ENCODE measurements at regions not wholly inside any gene's neighbourhood (a gene's known extent, or its start where the extent isn't known, plus 50 kb on each side); places are given as distances from the start of the nearest gene placed in this dataset.
A peak's percentile ranks its signal among the peaks of the same experiment; 100 is the strongest.

DNA sequence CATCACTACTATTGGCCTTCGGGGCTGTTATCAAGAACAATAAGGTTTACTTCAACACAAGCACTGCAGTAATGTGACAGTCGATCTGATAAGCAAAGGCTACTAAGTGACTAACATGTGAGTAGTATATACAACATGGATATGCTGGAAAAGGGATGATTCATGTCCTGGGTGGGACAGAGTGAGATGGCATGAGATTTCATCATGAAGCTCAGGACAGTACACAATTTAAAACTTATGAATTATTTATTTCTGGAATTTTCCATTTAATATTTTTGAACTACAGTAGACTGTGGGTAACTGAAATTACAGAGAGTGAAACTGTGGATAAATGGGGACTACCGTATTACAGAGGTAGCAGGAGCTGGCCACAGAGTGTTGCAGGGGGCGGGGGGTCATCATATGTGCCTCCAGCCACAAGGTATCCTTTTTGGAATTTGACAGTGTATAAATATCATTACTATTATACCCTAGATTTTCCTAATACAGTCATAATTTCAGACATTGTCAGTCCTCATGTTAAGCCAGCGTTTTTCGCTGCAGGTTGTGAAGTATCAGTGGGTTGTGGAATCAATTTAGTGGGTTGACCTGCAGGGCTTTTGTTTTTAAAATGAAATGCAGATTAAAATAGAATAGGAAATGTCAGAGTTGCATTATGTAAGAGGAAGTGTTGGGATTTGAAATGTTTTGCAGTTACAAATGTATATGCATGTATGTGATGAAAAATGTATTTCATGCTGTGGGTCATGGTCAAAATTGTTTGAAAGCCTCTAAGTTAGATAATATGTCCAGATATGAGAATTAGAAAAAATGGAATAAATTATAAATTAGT is 148.0 kb upstream of the NUDT4 start:
- H3K4me3 ChIP-seq (ENCODE audit: low read depth, low read length): no peak overlapping the region
- no peaks in the 10 kb centered on the region for H3K27me3 ChIP-seq (ENCODE audit: control insufficient read depth, insufficient read depth, low read length)
- DNase-seq (ENCODE audit: low read depth): peak; percentile 63
- TF ChIP-seq, protein P1, sequence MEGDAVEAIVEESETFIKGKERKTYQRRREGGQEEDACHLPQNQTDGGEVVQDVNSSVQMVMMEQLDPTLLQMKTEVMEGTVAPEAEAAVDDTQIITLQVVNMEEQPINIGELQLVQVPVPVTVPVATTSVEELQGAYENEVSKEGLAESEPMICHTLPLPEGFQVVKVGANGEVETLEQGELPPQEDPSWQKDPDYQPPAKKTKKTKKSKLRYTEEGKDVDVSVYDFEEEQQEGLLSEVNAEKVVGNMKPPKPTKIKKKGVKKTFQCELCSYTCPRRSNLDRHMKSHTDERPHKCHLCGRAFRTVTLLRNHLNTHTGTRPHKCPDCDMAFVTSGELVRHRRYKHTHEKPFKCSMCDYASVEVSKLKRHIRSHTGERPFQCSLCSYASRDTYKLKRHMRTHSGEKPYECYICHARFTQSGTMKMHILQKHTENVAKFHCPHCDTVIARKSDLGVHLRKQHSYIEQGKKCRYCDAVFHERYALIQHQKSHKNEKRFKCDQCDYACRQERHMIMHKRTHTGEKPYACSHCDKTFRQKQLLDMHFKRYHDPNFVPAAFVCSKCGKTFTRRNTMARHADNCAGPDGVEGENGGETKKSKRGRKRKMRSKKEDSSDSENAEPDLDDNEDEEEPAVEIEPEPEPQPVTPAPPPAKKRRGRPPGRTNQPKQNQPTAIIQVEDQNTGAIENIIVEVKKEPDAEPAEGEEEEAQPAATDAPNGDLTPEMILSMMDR (IDR thresholded peaks at IDR 0.05; ENCODE audit: insufficient read depth, low read length, poor library complexity, severe bottlenecking): no peak
- H3K36me3 ChIP-seq (ENCODE audit: control insufficient read depth, insufficient read depth, low read length): no peaks in the 10 kb centered on the region

DNA sequence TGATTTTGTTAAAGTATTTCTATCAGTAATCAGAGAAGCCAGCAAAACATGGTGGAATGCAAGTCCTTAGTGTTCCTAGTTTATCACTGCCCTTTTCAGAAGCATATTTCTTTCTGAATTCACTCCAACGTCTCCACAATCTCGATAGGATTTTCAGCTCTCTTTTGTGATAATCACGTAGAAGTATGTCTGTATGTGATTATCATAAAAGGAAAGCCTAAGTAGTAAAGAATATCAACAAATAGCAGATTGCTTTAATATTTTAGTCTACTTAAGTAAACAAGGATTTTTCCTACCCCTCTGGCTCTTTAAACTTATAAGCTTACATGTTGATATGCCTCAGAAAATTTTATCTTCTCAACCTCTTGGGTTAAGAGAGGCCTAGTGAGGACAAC is 147.4 kb upstream of the NUDT4 start:
- H3K36me3 ChIP-seq (ENCODE audit: control insufficient read depth, insufficient read depth, low read length): no peaks in the 10 kb centered on the region
- TF ChIP-seq, protein P1 (IDR thresholded peaks at IDR 0.05; ENCODE audit: insufficient read depth, low read length, poor library complexity, severe bottlenecking): no peak
- no peaks in the 10 kb centered on the region for H3K27me3 ChIP-seq (ENCODE audit: control insufficient read depth, insufficient read depth, low read length)
- no peak overlapping the region for H3K4me3 ChIP-seq (ENCODE audit: low read depth, low read length)
- no peak for DNase-seq (ENCODE audit: low read depth)

DNA sequence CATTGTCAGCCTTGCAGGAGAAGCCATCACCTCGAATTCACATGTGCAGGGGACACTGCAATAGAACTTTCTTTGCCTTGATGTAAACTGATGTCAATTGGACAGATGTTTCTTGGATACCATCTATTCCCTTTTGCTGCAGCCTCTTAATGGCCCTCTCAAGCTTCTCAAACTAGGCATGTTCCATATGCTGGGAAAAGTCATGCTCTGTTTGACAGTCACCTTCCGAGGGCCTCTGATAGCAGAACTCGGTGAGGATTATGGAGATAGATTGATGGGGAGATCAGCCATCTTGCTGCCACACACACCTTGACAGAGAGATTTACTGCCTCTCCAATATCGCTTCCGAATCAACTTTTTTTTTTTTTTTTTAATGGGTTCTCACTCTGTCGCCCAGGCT is 145.8 kb upstream of the NUDT4 start:
- Histone ChIP-seq H3K4me3 (ENCODE audit: low read depth, low read length) (no peak overlapping the region), H3K36me3 (ENCODE audit: control insufficient read depth, insufficient read depth, low read length) (no peaks in the 10 kb centered on the region), H3K27me3 (ENCODE audit: control insufficient read depth, insufficient read depth, low read length) (no peaks in the 10 kb centered on the region)
- DNase-seq (ENCODE audit: low read depth): no peak
- TF ChIP-seq, protein P1 (IDR thresholded peaks at IDR 0.05; ENCODE audit: insufficient read depth, low read length, poor library complexity, severe bottlenecking): no peak

DNA sequence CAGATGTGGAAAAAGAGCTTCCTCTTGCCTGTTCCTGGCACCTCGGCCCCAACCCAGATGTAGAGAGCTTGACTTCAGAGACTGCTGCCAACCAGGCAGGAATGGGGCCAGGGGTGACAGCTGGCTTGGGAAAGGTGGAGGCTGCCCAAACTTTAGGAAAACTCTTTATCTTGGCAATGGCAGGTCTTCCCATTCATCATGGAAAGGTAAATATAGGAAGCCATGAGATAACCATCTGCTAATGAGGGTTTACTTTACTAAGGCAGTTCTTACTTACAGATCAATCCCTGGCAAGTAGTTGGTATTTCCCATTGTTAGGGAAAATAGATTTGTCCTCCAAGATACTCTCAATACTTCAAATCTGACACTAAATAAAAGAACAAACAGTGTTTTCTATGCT is 143.1 kb upstream of the NUDT4 start:
- DNase-seq (ENCODE audit: low read depth): no peak
- TF ChIP-seq, protein P1 (IDR thresholded peaks at IDR 0.05; ENCODE audit: insufficient read depth, low read length, poor library complexity, severe bottlenecking): no peak
- Histone ChIP-seq H3K36me3 (ENCODE audit: control insufficient read depth, insufficient read depth, low read length) (no peaks in the 10 kb centered on the region), H3K27me3 (ENCODE audit: control insufficient read depth, insufficient read depth, low read length) (no peaks in the 10 kb centered on the region), H3K4me3 (ENCODE audit: low read depth, low read length) (no peak overlapping the region)

DNA sequence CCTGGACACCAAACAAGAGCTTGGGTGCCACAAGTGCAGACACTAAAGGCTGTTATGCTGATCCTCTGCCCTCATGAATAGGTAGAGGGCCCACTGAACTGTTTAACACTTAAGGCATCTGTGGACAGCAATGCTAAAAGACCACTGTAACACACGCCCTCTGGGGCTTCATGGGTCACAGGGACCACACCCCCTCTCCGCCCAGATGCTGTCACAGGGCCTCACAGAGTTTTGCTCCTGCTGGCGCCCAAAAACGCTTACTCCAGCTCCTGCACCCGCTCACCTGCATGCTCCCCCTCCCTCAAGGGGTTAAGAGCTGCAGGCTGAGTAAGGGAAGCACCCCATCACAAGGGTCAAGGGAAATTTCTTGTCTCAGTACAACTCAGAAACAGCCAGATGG is 141.8 kb upstream of the NUDT4 start:
- TF ChIP-seq, protein P1 (IDR thresholded peaks at IDR 0.05; ENCODE audit: insufficient read depth, low read length, poor library complexity, severe bottlenecking): no peak
- Histone ChIP-seq H3K4me3 (ENCODE audit: low read depth, low read length) (no peak overlapping the region), H3K36me3 (ENCODE audit: control insufficient read depth, insufficient read depth, low read length) (no peaks in the 10 kb centered on the region), H3K27me3 (ENCODE audit: control insufficient read depth, insufficient read depth, low read length) (no peaks in the 10 kb centered on the region)
- DNase-seq (ENCODE audit: low read depth): no peak

Data from kidney epithelial cell (primary cell).